ENCODE measurements at regions not wholly inside any gene's neighbourhood (a gene's known extent, or its start where the extent isn't known, plus 50 kb on each side); places are given as distances from the start of the nearest gene placed in this dataset.

GRCh38 chrX:104306180-104306579 is 51.4 kb upstream of the ESX1 start:
- DNase-seq = no peak
